GM19025 (cell line): ENCODE measurements at regions not wholly inside any gene's neighbourhood (a gene's known extent, or its start where the extent isn't known, plus 50 kb on each side); places are given as distances from the start of the nearest gene placed in this dataset.

ENCODE experiments used
- ATAC-seq: cut with Tn5 transposase; IDR thresholded peaks from one replicate; pipeline ENCODE4 v1.9.1; 2021; ENCODE audit warnings: mild to moderate bottlenecking, low read depth, moderate library complexity; ENCODE audit not compliant: unreplicated experiment

GRCh38 chr2:225340923-225341322 is 58.6 kb upstream of the NYAP2 start:
- no peak for ATAC-seq

GRCh38 chr2:225337183-225337582 is 62.3 kb upstream of the NYAP2 start:
- no peak for ATAC-seq

GRCh38 chr2:225334514-225334913 is 65.0 kb upstream of the NYAP2 start:
- no peak for ATAC-seq

GRCh38 chr2:225328192-225328591 is 71.3 kb upstream of the NYAP2 start:
- ATAC-seq: no peak

GRCh38 chr2:225326969-225327368 is 72.5 kb upstream of the NYAP2 start:
- ATAC-seq: no peak

GRCh38 chr2:225319872-225320271 is 79.6 kb upstream of the NYAP2 start:
- ATAC-seq: no peak

- no peak for ATAC-seq
Measured at GRCh38 chr2:225318440-225318839, 81.1 kb upstream of the NYAP2 start.

GRCh38 chr2:225317186-225317585 is 82.3 kb upstream of the NYAP2 start:
- ATAC-seq: no peak

- ATAC-seq: no peak
Measured at GRCh38 chr2:225310745-225311144, 88.8 kb upstream of the NYAP2 start.

GRCh38 chr2:225309516-225309915 is 90.0 kb upstream of the NYAP2 start:
- ATAC-seq: no peak

- ATAC-seq: no peak
Measured at GRCh38 chr2:225296951-225297350, 102.6 kb upstream of the NYAP2 start.

GRCh38 chr2:225295102-225295501 is 104.4 kb upstream of the NYAP2 start:
- ATAC-seq: no peak

GRCh38 chr2:225293638-225294037 is 105.9 kb upstream of the NYAP2 start:
- no peak for ATAC-seq

- ATAC-seq: no peak
Measured at GRCh38 chr2:225290757-225291400, 108.6 kb upstream of the NYAP2 start.

GRCh38 chr2:225289659-225290058 is 109.9 kb upstream of the NYAP2 start:
- no peak for ATAC-seq

- ATAC-seq: no peak
Measured at GRCh38 chr2:225288986-225289385, 110.5 kb upstream of the NYAP2 start.

GRCh38 chr2:225282858-225283710 is 116.4 kb upstream of the NYAP2 start:
- ATAC-seq: peak; percentile 69

GRCh38 chr2:225276207-225276606 is 123.3 kb upstream of the NYAP2 start:
- ATAC-seq: peak; percentile 80

GRCh38 chr2:225275443-225275842 is 124.1 kb upstream of the NYAP2 start:
- no peak for ATAC-seq

- peak; percentile 32 for ATAC-seq
Measured at GRCh38 chr2:225274751-225275150, 124.8 kb upstream of the NYAP2 start.

GRCh38 chr2:225272173-225272572 is 127.3 kb upstream of the NYAP2 start:
- no peak for ATAC-seq

GRCh38 chr2:225270861-225271260 is 128.6 kb upstream of the NYAP2 start:
- peak; percentile 98 for ATAC-seq
